Fibroblast of skin of right biceps (primary cell): ENCODE measurements at regions not wholly inside any gene's neighbourhood (a gene's known extent, or its start where the extent isn't known, plus 50 kb on each side); places are given as distances from the start of the nearest gene placed in this dataset.

Experiments used
- DNase-seq: peaks from one replicate; pipeline ENCODE4 v3.0.0-alpha.2; 2013

- DNase-seq, result no peak
Observed at GRCh38 chr6:77979204-77979603, 326.4 kb downstream of the MEI4 start.

DNA sequence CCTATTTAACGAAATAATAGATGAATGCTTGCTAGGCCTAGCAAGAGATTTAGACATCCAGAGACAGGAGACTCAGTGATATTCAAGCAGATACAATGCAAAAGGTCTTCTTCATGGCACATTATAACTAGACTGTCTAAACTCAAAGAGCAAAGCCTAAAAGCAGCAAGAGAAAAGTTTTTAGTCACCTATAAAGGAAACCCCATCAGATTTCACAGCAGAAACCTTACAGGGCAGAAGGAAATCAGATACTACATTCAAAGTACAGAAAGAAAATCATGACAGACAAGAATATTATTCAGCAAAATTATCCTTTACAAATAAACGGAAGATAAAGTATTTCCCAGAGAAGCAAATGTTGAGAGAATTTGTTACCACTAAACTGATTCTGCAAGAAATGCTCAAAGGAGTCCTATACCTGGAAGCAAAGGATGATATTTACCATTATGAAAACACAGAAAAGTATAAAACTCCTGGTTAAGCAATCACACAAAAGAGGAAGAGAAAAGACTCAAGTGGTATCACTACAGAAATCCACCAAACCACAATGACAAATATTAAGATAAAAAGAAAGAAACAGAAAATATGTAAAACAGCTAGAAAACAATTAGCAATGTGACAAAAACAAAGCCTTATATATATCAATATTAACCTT is 333.7 kb downstream of the MEI4 start:
- DNase-seq, result no peak

GRCh38 chr6:77987035-77987384 is 334.2 kb downstream of the MEI4 start:
- no peak for DNase-seq

DNA sequence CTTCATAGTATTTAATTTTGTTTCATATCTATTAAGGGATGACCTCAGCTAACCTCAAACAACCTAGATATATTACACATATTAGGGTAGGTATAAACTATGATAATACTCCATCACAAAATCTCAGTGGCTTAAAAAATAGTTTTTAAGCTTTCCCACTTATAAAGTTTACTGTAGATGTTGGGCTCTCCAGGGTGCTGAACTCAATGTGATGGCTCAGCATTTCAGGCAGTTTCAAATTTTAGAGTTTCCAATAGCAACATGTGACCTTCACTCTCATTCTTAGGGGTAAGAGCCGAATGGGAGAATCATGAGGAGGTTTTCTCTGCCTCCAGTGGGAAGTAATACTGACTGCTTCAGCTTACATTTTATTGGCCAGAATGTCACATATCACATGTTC is 357.3 kb downstream of the MEI4 start:
- DNase-seq, result no peak

- DNase-seq, result no peak
Observed at GRCh38 chr6:78020586-78020985, 367.7 kb downstream of the MEI4 start.

- no peak for DNase-seq
Observed at GRCh38 chr6:78025502-78025901, 372.7 kb downstream of the MEI4 start.

GRCh38 chr6:78031228-78031627 is 378.4 kb downstream of the MEI4 start:
- DNase-seq, result no peak

GRCh38 chr6:78059171-78059570 is 406.3 kb downstream of the MEI4 start:
- DNase-seq, result no peak

DNA sequence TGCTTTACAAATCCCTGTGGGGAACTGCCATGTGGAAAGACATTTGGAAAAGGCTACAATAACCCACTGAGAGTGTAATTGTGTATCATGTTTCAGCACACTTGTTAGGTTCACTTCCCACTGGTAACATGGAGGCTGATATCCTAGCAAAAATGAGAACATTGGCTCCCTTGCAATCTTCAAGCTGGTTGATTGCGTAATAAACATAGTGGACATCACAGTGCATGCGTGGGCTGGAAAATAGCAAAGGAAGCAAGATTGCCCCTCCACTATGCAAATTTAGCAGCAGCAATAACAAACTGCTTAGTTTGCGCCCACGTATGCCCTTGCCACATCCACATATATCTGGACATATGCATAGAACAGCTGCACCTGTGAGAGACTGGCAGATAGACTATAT is 410.2 kb downstream of the MEI4 start:
- no peak for DNase-seq

DNA sequence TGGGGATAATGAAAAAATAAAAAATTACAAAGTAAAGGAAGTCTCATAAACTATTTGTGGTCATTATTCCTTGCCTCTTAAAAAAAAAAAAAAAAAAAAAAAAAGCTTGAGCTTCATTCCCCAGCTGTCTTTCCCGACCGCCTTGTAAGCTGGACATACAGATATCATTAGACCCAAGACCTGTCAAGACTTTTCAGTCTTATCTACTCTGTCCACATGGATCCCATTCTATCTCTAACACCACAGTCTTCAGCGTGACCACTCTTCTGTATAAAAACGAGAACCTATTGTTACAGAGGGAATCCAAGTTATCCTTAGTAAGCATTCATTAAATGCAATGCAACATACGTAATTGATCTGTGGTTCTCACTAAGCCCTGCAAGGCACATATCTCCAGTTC is 423.5 kb downstream of the MEI4 start:
- DNase-seq, result no peak

DNA sequence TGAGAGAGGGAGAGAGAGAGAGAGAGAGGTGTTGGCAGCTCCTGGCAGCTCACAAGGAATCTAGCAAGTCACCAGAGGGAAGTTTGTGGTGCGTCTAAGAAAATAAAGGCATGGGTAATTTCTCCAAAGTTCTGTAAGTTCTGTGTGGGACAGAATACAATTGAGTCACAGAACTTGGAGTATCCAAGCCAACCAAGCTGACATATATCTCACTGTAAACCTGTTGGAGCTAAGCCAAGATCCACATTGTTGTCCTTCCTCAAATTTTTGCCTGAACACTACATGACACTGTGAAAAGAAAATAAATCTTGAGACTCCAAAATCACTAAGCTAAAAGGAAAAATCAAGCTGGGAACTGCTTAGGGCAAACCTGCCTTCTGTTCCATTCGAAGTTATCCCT is 436.7 kb downstream of the MEI4 start:
- DNase-seq, result peak; percentile 34

- DNase-seq, result no peak
Observed at GRCh38 chr6:78093906-78094305, 441.1 kb downstream of the MEI4 start.

GRCh38 chr6:78101387-78101786 is 448.5 kb downstream of the MEI4 start:
- no peak for DNase-seq

- DNase-seq, result no peak
Observed at GRCh38 chr6:78110641-78111040, 457.8 kb downstream of the MEI4 start.

DNA sequence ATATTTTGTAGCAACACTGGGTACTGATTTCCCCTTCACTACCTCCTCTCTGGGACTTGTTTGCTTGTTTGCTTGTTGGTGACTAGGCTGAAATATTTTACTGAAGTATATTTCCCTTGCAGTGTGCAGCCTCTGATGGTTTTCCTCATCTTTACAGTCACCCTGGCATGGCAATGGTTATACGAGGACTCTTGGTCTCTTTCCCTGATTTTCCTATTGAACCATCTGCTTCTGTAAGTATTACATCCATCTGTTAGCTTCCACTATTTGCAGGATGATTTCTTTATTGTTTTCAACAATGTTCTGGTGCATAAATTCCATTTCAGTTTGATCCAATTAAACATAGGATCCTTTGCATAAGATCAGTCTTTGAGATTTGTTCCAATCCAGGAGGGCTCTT is 465.1 kb downstream of the MEI4 start:
- no peak for DNase-seq

- DNase-seq, result no peak
Observed at GRCh38 chr6:78131521-78131920, 478.7 kb downstream of the MEI4 start.

- DNase-seq, result no peak
Observed at GRCh38 chr6:78132671-78133410, 480.0 kb downstream of the MEI4 start.

GRCh38 chr6:78150425-78150824 is 497.6 kb downstream of the MEI4 start:
- DNase-seq, result no peak

DNA sequence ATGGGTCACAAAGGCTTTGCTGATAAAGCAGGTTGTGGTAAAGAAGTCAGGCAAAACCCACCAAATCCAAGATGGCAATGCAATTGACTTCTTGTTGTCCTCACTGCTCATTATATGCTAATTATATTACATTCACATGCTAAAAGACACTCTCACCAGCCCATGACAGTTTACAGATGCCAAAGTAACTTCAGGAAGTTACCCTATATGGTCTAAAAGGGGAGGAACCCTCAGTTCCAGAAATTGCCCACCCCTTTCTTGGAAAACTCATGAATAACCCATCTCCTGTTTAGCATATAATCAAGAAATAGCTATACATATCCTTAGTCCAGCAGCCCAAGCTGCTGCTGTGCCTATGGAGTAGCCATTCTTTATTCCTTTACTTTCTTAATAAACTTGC is 501.1 kb downstream of the MEI4 start:
- no peak for DNase-seq

GRCh38 chr6:78157606-78158005 is 504.8 kb downstream of the MEI4 start:
- DNase-seq, result no peak

- no peak for DNase-seq
Observed at GRCh38 chr6:78188891-78189290, 536.1 kb downstream of the MEI4 start.

- DNase-seq, result no peak
Observed at GRCh38 chr6:78192057-78192456, 539.2 kb downstream of the MEI4 start.

- peak; percentile 12 for DNase-seq
Observed at GRCh38 chr6:78199044-78199443, 546.2 kb downstream of the MEI4 start.

GRCh38 chr6:78222226-78222625 is 569.4 kb downstream of the MEI4 start:
- no peak for DNase-seq

GRCh38 chr6:78231002-78231401 is 578.2 kb downstream of the MEI4 start:
- DNase-seq, result no peak
